H1 (cell line): ENCODE measurements at regions not wholly inside any gene's neighbourhood (a gene's known extent, or its start where the extent isn't known, plus 50 kb on each side); places are given as distances from the start of the nearest gene placed in this dataset.

ENCODE experiments used
- CTCF ChIA-PET: fragments of 300-600 bp; sonication (Branson Sonifier 250); formaldehyde crosslinking; loops from one replicate; lab custom pipeline; 2021; ENCODE audit not compliant: partially characterized antibody; lab: Charles Lee
- POLR2A ChIA-PET: fragments of 300-600 bp; sonication (Branson Sonifier 250); formaldehyde crosslinking; loops from one replicate; lab custom pipeline; 2021; ENCODE audit warnings: inconsistent platforms; ENCODE audit not compliant: partially characterized antibody; lab: Charles Lee
- DNase-seq, 2 experiments: peaks; one replicate each; pipeline versions ENCODE4 v3.0.0 to v3.0.0-alpha.2; 2010 to 2022; ENCODE audit warnings: low spot score in 2 of 2, low read depth in 1 of 2, mixed read lengths in 1 of 2
- FAIRE-seq: peaks from 2 replicates; lab custom pipeline; 2011; peaks lifted over from hg19 to GRCh38; lab: Jason Lieb, UNC
- H2AFZ ChIP-seq: 2 replicates; pipeline ENCODE4 v1.8.1; 2012; ENCODE audit warnings: low read length, inconsistent platforms
- H2AK5ac ChIP-seq: 2 replicates; pipeline ENCODE4 v1.6.1; 2013; ENCODE audit warnings: low read depth, low read length
- H2BK120ac ChIP-seq: replicated peaks from 2 replicates; pipeline ENCODE3; 2013; ENCODE audit warnings: low read depth, low read length, inconsistent platforms
- H2BK12ac ChIP-seq: 2 replicates; pipeline ENCODE4 v1.6.1; 2013; ENCODE audit warnings: low read depth, low read length
- H2BK15ac ChIP-seq: 2 replicates; pipeline ENCODE4 v1.6.1; 2013; ENCODE audit warnings: low read length
- H2BK20ac ChIP-seq: 2 replicates; pipeline ENCODE4 v1.6.1; 2013; ENCODE audit warnings: low read length
- H2BK5ac ChIP-seq: 2 replicates; pipeline ENCODE4 v1.6.1; 2013; ENCODE audit warnings: low read depth, low read length
- H3K14ac ChIP-seq: 2 replicates; pipeline ENCODE4 v1.6.1; 2013; ENCODE audit warnings: inconsistent platforms; ENCODE audit not compliant: insufficient read length
- H3K18ac ChIP-seq: 2 replicates; pipeline ENCODE4 v1.6.1; 2013; ENCODE audit warnings: low read length; ENCODE audit errors: extremely low read depth
- H3K23ac ChIP-seq: 2 replicates; pipeline ENCODE4 v1.6.1; 2013; ENCODE audit warnings: inconsistent platforms; ENCODE audit not compliant: insufficient read length
- H3K23me2 ChIP-seq: 2 replicates; pipeline ENCODE4 v1.6.1; 2013; ENCODE audit warnings: low read depth, low read length
- H3K27ac ChIP-seq: 2 replicates; pipeline ENCODE4 v1.6.1; 2011; ENCODE audit warnings: low read depth, low read length, inconsistent platforms
- H3K27me3 ChIP-seq, 4 experiments: replicated peaks in 1 of 4; 1 replicate in 1 of 4; 2 replicates in 3 of 4; pipeline versions ENCODE4 v1.6.1 to v1.8.1; 2011 to 2013; ENCODE audit warnings: low read length in 3 of 4, mild to moderate bottlenecking in 3 of 4, inconsistent platforms in 2 of 4, mixed read lengths in 2 of 4, moderate library complexity in 1 of 4; ENCODE audit not compliant: control insufficient read depth in 3 of 4, insufficient read depth in 3 of 4; ENCODE audit errors: extremely low read depth in 1 of 4
- H3K36me3 ChIP-seq, 4 experiments: 2 replicates each; pipeline versions ENCODE4 v1.6.1 to v1.8.1; 2011 to 2013; ENCODE audit warnings: mild to moderate bottlenecking in 4 of 4, low read length in 3 of 4, moderate library complexity in 2 of 4, control low read depth in 1 of 4, inconsistent platforms in 1 of 4; ENCODE audit not compliant: insufficient read depth in 4 of 4, control insufficient read depth in 2 of 4
- H3K4ac ChIP-seq: replicated peaks from 2 replicates; pipeline ENCODE3; 2013; ENCODE audit warnings: low read length, low read depth, mixed read lengths, inconsistent platforms; ENCODE audit not compliant: insufficient read length
- H3K4me1 ChIP-seq, 4 experiments: replicated peaks in 1 of 4; 1 replicate in 1 of 4; 2 replicates in 3 of 4; pipeline versions ENCODE4 v1.6.1 to v1.8.1; 2011 to 2013; ENCODE audit warnings: low read length in 3 of 4, inconsistent platforms in 2 of 4, mixed read lengths in 1 of 4; ENCODE audit not compliant: insufficient read depth in 4 of 4, control insufficient read depth in 3 of 4
- H3K4me2 ChIP-seq, 2 experiments: 2 replicates each; pipeline versions ENCODE4 v1.6.1 to v1.8.1; 2011 to 2013; ENCODE audit warnings: low read depth in 2 of 2, low read length in 2 of 2, control low read depth in 1 of 2, inconsistent platforms in 1 of 2, mild to moderate bottlenecking in 1 of 2; ENCODE audit not compliant: insufficient read depth in 1 of 2
- H3K4me3 ChIP-seq, 4 experiments: fragments of 200-600, 300-600 bp in 1 of 4; sonication (generic), shearing (Covaris generic), sonication (Bioruptor Twin) in 1 of 4; 2 replicates each; pipeline versions ENCODE4 v1.5.1 to v1.8.1; 2011 to 2016; ENCODE audit warnings: low read length in 4 of 4, low read depth in 3 of 4, control low read depth in 2 of 4, inconsistent platforms in 2 of 4, mild to moderate bottlenecking in 2 of 4, mixed read lengths in 1 of 4, moderate library complexity in 1 of 4; ENCODE audit not compliant: insufficient read depth in 2 of 4; ENCODE audit errors: extremely low read depth in 1 of 4
- H3K56ac ChIP-seq: replicated peaks from 2 replicates; pipeline ENCODE3; 2013; ENCODE audit warnings: low read depth, mild to moderate bottlenecking, mixed read lengths, low read length, inconsistent platforms; ENCODE audit not compliant: insufficient read length
- H3K79me1 ChIP-seq: 2 replicates; pipeline ENCODE4 v1.6.1; 2013; ENCODE audit warnings: low read depth, low read length, control low read depth
- H3K79me2 ChIP-seq, 2 experiments: 2 replicates each; pipeline versions ENCODE4 v1.6.1 to v1.8.1; 2012 to 2013; ENCODE audit warnings: low read length in 2 of 2, mild to moderate bottlenecking in 2 of 2, inconsistent platforms in 1 of 2; ENCODE audit not compliant: insufficient read depth in 2 of 2, control insufficient read depth in 1 of 2
- H3K9ac ChIP-seq, 4 experiments: replicated peaks in 1 of 4; 1 replicate in 1 of 4; 2 replicates in 3 of 4; pipeline versions ENCODE4 v1.6.1 to v1.8.1; 2011 to 2013; ENCODE audit warnings: low read depth in 3 of 4, low read length in 3 of 4, control low read depth in 2 of 4, mild to moderate bottlenecking in 2 of 4, moderate library complexity in 2 of 4, inconsistent platforms in 1 of 4; ENCODE audit errors: extremely low read depth in 1 of 4
- H3K9me3 ChIP-seq, 2 experiments: 2 replicates each; pipeline versions ENCODE4 v1.6.1 to v1.8.1; 2012 to 2013; ENCODE audit warnings: mild to moderate bottlenecking in 2 of 2, moderate library complexity in 2 of 2, control low read depth in 1 of 2, inconsistent platforms in 1 of 2, low read depth in 1 of 2, low read length in 1 of 2, mixed read lengths in 1 of 2; ENCODE audit not compliant: insufficient read depth in 2 of 2
- H4K20me1 ChIP-seq, 2 experiments: replicated peaks in 1 of 2; 2 replicates each; pipeline versions ENCODE3 to v1.8.1; 2011 to 2013; ENCODE audit warnings: inconsistent platforms in 2 of 2, low read length in 2 of 2, mild to moderate bottlenecking in 1 of 2; ENCODE audit not compliant: insufficient read depth in 2 of 2, control insufficient read depth in 1 of 2
- H4K5ac ChIP-seq: 2 replicates; pipeline ENCODE4 v1.6.1; 2013; ENCODE audit warnings: low read length, low read depth, mixed read lengths, inconsistent platforms; ENCODE audit not compliant: insufficient read length
- H4K8ac ChIP-seq: 2 replicates; pipeline ENCODE4 v1.8.0; 2013; ENCODE audit warnings: mild to moderate bottlenecking, moderate library complexity, low read length, inconsistent platforms; ENCODE audit not compliant: insufficient read depth; ENCODE audit errors: extremely low read depth
- H4K91ac ChIP-seq: replicated peaks from 2 replicates; pipeline ENCODE3; 2013; ENCODE audit warnings: low read length, mixed read lengths, inconsistent platforms; ENCODE audit not compliant: insufficient read length
- BACH1 ChIP-seq: IDR thresholded peaks from 2 replicates; pipeline ENCODE4 v1.6.1; 2012; ENCODE audit warnings: low read length, improper control_type of control experiment
- BCL11A ChIP-seq, 2 experiments: IDR thresholded peaks; one replicate each; pipeline ENCODE4 v1.6.1; 2011; ENCODE audit warnings: low read depth in 2 of 2, low read length in 2 of 2, mild to moderate bottlenecking in 2 of 2
- CBX5 ChIP-seq: fragments of 300-800, 300-1000 bp; sonication (generic); IDR thresholded peaks from 2 replicates; pipeline ENCODE4 v1.7.1; 2016; ENCODE audit warnings: antibody characterized with exemption, low read length, low read depth
- CREB1 ChIP-seq: IDR thresholded peaks from 2 replicates; pipeline ENCODE4 v1.6.1; 2012; ENCODE audit warnings: inconsistent platforms
- E2F6 ChIP-seq: IDR thresholded peaks from 2 replicates; pipeline ENCODE4 v1.6.1; 2012; ENCODE audit warnings: inconsistent platforms
- GABPA ChIP-seq: IDR thresholded peaks from 2 replicates; pipeline ENCODE4 v1.6.1; 2011; ENCODE audit warnings: mild to moderate bottlenecking, low read length, moderate library complexity, borderline replicate concordance; ENCODE audit not compliant: insufficient read depth
- POLR2AphosphoS5 ChIP-seq: IDR thresholded peaks from 2 replicates; pipeline ENCODE4 v1.6.1; 2011; ENCODE audit warnings: low read depth, low read length
- RXRA ChIP-seq: IDR thresholded peaks from 2 replicates; pipeline ENCODE4 v1.6.1; 2011; ENCODE audit warnings: low read depth, mild to moderate bottlenecking, low read length, moderate library complexity; ENCODE audit not compliant: insufficient read depth
- SP4 ChIP-seq: IDR thresholded peaks from 2 replicates; pipeline ENCODE4 v1.6.1; 2012; ENCODE audit warnings: low read length, inconsistent platforms
- YY1 ChIP-seq: IDR thresholded peaks from 2 replicates; pipeline ENCODE4 v1.6.1; 2011; ENCODE audit warnings: low read depth, mild to moderate bottlenecking, low read length
- WGBS, 2 experiments: shearing (Covaris generic) in 1 of 2; methylation state at CpG; one replicate each; pipeline versions ENCODE4 v1.1.6 to v1.1.7; 2013 to 2015; ENCODE audit warnings: low lambda C conversion rate in 2 of 2, mixed read lengths in 2 of 2, inconsistent platforms in 1 of 2, low coverage in 1 of 2, missing lambda C conversion rate in 1 of 2; ENCODE audit not compliant: insufficient replicate concordance in 2 of 2, insufficient coverage in 1 of 2, insufficient read length in 1 of 2; ENCODE audit errors: extremely low coverage in 1 of 2, missing lambda C conversion rate in 1 of 2; 5-methylcytosine and 5-hydroxymethylcytosine counted together

GRCh38 chr2:63667132-63667700 is 78.5 kb downstream of the MDH1 start:
- POLR2A ChIA-PET, result interaction anchor here (0.9 to 1.6 kb wide), 3 partner anchors 8 to 79 kb away, joined by 3 to 5 read pairs (median 4); partner anchors contain the start of genes MDH1 and WDPCP
- H3K4me3 ChIP-seq, result no peak overlapping the region
- WGBS, 2 experiments, result 92% methylated on average over 3 of the region's 3 CpGs; no CpG with 5 or more reads in 1 of the 2 experiments

More at GRCh38 chr2:63667132-63667700, 78.5 kb downstream of the MDH1 start:
- Histone ChIP-seq H2BK15ac (no peak overlapping the region), H4K8ac (no peak overlapping the region), H4K5ac (no peak overlapping the region), H2BK5ac (no peak overlapping the region), H2BK120ac (no peak overlapping the region), H4K20me1 (no peaks in the 10 kb centered on the region), H2AFZ (no peak overlapping the region), H3K36me3 (no peaks in the 10 kb centered on the region), H3K9ac (no peak overlapping the region), H3K23me2 (no peaks in the 10 kb centered on the region), H2AK5ac (no peak overlapping the region), H3K4me2 (no peak overlapping the region; a peak in 1 of 4 replicates), H2BK20ac (0 out of 2 replicates have a peak overlapping the region, but pooled peaks have one; percentile 44), H3K23ac (no peak overlapping the region), H3K4ac (no peak overlapping the region), H3K79me2 (no peaks in the 10 kb centered on the region), H2BK12ac (no peak overlapping the region; the same call in none of the 2 replicates), H3K27ac (no peak overlapping the region), H3K14ac (no peak overlapping the region), H3K79me1 (no peaks in the 10 kb centered on the region), H3K56ac (no peak overlapping the region), H4K91ac (no peak overlapping the region), H3K4me1 (peaks cover 4 to 14% (median 10%) of the 10 kb centered on the region in 4 experiments; a peak in 6 of 7 replicates), H3K18ac (no peak overlapping the region; the same call in 1 of the 2 replicates), H3K9me3 (no peaks in the 10 kb centered on the region), H3K27me3 (no peaks in the 10 kb centered on the region)
- CTCF ChIA-PET, result no interaction called here
- no peak for TF ChIP-seq GABPA
- TF ChIP-seq CBX5, result no peak
- TF ChIP-seq CREB1, result no peak
- no peak for TF ChIP-seq BCL11A (IDR thresholded peaks at IDR 0.05; ENCODE audit: low read depth in 2 of 2, low read length in 2 of 2)
- TF ChIP-seq RXRA, result no peak
- no peak for TF ChIP-seq POLR2AphosphoS5
- TF ChIP-seq E2F6, result no peak
- no peak for TF ChIP-seq SP4
- no peak for TF ChIP-seq BACH1
- TF ChIP-seq YY1, result no peak
- DNase-seq, result no peak
- no peak for FAIRE-seq
